ENCODE measurements at regions not wholly inside any gene's neighbourhood (a gene's known extent, or its start where the extent isn't known, plus 50 kb on each side); places are given as distances from the start of the nearest gene placed in this dataset.
"Not testable (repeated sequence)": the region's sequence is repeated elsewhere in the genome, so short reads cannot be mapped to it uniquely, and the experiment has no call there.

DNA sequence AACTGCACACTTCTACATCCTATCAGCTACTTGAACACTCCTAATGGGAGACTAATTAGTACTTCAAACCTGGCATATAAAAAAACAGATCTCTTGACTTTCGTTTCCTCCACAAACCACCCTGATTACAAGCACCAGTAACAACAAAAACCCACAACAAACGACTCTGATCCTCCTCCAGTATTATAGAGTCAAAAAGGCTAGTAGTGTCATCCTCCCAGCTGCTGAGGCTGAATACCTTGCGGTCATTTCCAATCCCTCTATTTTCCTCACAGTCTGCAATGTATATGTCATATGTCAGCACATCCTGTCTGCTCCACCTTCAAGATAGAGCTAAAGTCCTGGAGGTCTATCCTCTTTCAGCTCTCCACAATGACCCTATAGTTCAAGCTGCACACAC lies 688.9 kb upstream of the RAG2 start:
- Histone ChIP-seq H3K27ac (no peak overlapping the region), H3K4me3 (no peak overlapping the region)
- TF ChIP-seq, protein P1, sequence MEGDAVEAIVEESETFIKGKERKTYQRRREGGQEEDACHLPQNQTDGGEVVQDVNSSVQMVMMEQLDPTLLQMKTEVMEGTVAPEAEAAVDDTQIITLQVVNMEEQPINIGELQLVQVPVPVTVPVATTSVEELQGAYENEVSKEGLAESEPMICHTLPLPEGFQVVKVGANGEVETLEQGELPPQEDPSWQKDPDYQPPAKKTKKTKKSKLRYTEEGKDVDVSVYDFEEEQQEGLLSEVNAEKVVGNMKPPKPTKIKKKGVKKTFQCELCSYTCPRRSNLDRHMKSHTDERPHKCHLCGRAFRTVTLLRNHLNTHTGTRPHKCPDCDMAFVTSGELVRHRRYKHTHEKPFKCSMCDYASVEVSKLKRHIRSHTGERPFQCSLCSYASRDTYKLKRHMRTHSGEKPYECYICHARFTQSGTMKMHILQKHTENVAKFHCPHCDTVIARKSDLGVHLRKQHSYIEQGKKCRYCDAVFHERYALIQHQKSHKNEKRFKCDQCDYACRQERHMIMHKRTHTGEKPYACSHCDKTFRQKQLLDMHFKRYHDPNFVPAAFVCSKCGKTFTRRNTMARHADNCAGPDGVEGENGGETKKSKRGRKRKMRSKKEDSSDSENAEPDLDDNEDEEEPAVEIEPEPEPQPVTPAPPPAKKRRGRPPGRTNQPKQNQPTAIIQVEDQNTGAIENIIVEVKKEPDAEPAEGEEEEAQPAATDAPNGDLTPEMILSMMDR (IDR thresholded peaks at IDR 0.05): no peak
- DNase-seq (ENCODE audit: low spot score): no peak

DNA sequence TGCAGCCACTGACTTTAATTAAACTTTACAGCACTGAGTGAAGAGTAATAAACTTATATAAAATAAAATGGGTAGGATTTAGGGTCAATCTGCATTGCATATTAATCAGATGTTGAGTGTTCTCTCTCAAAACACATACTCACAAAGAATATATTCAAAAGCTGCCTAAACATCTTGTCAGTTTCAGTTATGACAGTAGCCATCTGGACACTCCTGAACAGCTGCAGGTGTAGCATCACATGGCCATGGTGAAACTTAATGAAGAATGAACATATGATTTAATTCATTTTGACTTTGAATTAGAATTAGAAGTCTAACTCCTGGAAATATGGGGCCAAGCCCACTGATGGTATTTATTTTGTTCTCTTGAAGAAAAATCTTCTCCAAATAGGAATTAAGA lies 684.3 kb upstream of the RAG2 start:
- TF ChIP-seq, protein P1 (IDR thresholded peaks at IDR 0.05): no peak
- DNase-seq (ENCODE audit: low spot score): no peak
- Histone ChIP-seq H3K27ac (no peak overlapping the region), H3K4me3 (no peak overlapping the region)

DNA sequence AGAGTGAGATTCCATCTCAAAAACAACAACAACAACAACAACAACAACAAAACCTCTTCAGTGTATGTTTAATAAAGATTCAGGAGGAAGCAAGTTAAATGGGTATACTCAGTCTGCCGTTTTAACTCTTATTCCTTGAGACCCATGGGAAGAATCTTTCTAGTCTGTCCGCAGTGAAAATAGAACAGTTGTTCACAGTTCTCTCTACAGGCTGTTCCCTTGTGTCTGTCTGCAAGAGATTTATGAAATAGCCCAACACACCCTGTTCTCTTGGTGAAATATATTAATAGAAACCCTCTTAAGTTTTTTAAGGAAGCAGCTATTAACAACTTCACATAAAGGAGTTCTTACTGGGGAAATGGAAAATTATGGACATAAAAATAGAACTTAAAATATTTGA lies 682.2 kb upstream of the RAG2 start:
- Histone ChIP-seq H3K4me3 (no peak overlapping the region), H3K27ac (no peak overlapping the region)
- TF ChIP-seq, protein P1 (IDR thresholded peaks at IDR 0.05): no peak
- no peak for DNase-seq (ENCODE audit: low spot score)

DNA sequence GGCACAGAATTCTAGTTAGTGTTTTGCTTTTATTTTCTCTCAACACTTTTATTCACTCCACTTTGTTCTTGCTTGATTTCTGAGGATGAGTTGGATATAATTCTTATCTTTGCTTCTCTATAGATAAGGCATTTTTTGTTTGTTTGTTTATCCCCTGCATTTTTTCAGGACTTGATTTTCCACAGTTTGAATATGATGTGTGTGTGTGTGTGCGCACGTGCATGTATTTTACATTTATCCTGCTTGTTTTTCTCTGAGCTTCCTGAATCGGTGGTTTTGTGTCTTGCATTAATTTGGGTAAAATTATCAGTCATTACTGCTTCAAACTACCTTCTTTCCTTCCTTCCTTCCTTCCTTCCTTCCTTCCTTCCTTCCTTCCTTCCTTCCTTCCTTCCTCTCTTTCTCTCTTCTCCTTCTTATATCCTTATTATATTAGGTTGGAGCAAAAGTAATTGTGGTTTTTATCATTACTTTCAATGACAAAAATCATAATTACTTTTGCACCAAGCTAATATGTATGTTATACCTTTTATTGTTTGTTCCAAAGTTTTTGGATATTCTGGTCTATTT lies 679.9 kb upstream of the RAG2 start:
- DNase-seq (ENCODE audit: low spot score): no peak
- Histone ChIP-seq H3K4me3 (no peak overlapping the region), H3K27ac (no peak overlapping the region)
- TF ChIP-seq, protein P1 (IDR thresholded peaks at IDR 0.05): no peak

DNA sequence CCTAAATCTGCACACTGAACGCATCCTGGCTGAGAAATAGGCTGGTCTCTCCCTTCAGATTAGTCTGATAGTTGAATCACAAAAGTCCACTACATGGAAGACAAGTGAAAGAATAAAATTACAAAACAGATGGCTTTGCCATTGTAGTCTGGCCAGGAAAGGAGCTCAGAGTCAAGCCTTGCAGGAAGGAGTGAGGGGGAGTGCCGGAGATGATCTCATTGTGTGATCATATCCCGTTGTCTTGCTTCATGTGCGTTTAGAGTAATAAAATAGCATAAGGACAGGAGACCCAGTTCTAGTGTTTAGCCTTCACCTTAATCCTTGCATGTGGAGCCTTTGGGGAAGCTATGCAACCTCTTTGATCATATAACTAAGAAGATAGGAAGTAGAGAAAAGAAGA lies 666.7 kb upstream of the RAG2 start:
- TF ChIP-seq, protein P1 (IDR thresholded peaks at IDR 0.05): no peak
- no peak overlapping the region for H3K27ac ChIP-seq
- DNase-seq (ENCODE audit: low spot score): no peak

DNA sequence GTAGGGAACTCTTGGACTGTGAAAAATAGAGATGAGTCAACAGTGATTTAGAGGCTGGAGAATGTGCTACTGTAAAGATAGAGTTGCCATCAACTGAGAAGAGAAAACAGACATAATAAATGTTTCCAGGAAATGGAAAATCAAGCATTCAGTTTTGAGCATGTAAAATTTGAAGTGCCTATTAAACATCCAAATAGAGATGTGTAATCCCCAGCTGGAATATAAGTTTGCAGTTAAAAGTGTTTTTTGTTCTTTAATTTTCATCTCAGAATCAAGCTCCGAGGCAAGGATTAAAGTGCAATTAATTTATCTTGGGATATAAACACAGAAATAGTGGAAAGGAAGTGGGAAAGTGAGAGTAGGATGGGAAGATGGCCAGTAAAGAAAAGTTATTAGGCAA lies 666.0 kb upstream of the RAG2 start:
- Histone ChIP-seq H3K4me3 (no peak overlapping the region), H3K27ac (no peak overlapping the region)
- no peak for DNase-seq (ENCODE audit: low spot score)
- TF ChIP-seq, protein P1 (IDR thresholded peaks at IDR 0.05): no peak

More for the DNA sequence above, 666.7 kb upstream of the RAG2 start:
- no peak overlapping the region for H3K4me3 ChIP-seq

DNA sequence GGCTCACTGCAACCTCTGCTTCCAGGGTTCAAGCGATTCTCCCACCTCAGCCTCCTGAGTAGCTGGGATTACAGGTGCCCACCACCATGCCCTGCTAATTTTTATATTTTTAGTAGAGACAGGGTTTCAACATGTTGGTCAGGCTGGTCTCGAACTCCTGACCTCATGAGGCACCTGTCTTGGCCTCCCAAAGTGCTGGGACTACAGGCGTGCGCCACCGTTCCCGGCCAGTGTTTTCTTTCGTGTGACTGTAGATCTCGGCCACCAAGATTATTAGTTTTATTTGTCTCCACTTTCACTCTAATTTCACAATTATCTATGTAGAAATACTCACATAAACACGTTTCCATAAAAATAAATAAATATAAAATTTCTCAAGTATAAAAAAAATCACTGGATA lies 665.4 kb upstream of the RAG2 start:
- not testable (repeated sequence) for H3K4me3 ChIP-seq; DNase-seq (ENCODE audit: low spot score); H3K27ac ChIP-seq

DNA sequence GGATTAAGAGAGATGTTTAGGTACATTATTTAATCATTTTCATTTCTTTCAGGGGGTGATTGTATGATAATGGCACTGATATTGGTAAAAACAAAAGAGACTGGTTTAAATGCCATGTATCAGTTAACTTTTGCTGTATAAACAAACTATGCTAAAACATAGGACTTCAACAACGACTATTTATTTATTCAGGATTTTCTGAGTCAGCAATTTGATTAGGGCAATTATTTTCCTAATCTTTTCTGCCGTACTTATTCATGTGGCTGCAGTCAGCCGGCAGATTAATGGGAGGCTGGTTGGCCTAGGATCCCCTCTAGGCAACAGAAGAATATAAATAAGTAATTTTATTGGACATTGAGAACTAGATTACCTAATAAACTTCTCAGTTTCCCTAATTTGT lies 661.7 kb upstream of the RAG2 start:
- DNase-seq (ENCODE audit: low spot score): no peak
- Histone ChIP-seq H3K27ac (no peak overlapping the region), H3K4me3 (no peak overlapping the region)
- TF ChIP-seq, protein P1 (IDR thresholded peaks at IDR 0.05): no peak

Data from coronary artery (tissue), 2 donors.